GM12878 (cell line): ENCODE measurements at regions not wholly inside any gene's neighbourhood (a gene's known extent, or its start where the extent isn't known, plus 50 kb on each side); places are given as distances from the start of the nearest gene placed in this dataset.

Experiments
- CEBPB ChIP-seq, 2 experiments: fragments of 150-350 bp in 1 of 2; IDR thresholded peaks; 2 replicates each; pipeline ENCODE4 v1.6.1; 2012 to 2014; ENCODE audit warnings: low read depth in 2 of 2, low read length in 2 of 2, borderline replicate concordance in 1 of 2, inconsistent platforms in 1 of 2
- CREM ChIP-seq: IDR thresholded peaks from 2 replicates; pipeline ENCODE4 v1.6.1; 2014; ENCODE audit warnings: antibody characterized with exemption, low read depth
- HCFC1 ChIP-seq: fragments of 150-350 bp; IDR thresholded peaks from 2 replicates; pipeline ENCODE4 v1.6.1; 2014; ENCODE audit warnings: low read length
- POLR2A ChIP-seq: IDR thresholded peaks from 2 replicates; pipeline ENCODE4 v1.6.1; 2011; ENCODE audit warnings: low read depth, mild to moderate bottlenecking, low read length
- POLR2AphosphoS5 ChIP-seq: IDR thresholded peaks from 2 replicates; pipeline ENCODE4 v1.6.1; 2011; ENCODE audit warnings: mild to moderate bottlenecking, low read length, inconsistent platforms
- SRF ChIP-seq, 2 experiments: IDR thresholded peaks; 2 replicates each; pipeline ENCODE4 v1.6.1; 2011; ENCODE audit warnings: low read depth in 2 of 2, low read length in 2 of 2, mild to moderate bottlenecking in 1 of 2, moderate library complexity in 1 of 2
- TF ChIP-seq, protein P1 (sequence below): IDR thresholded peaks from 2 replicates; pipeline ENCODE4 v1.6.1; 2011; ENCODE audit warnings: borderline replicate concordance, low read depth, mild to moderate bottlenecking, moderate library complexity, mixed read lengths, low read length; ENCODE audit not compliant: insufficient read depth; ENCODE audit errors: extremely low read length
- TF ChIP-seq, protein P2 (sequence below): fragments of 450-650 bp; IDR thresholded peaks from 2 replicates; pipeline ENCODE4 v1.6.1; 2016; ENCODE audit warnings: mild to moderate bottlenecking, moderate library complexity, borderline replicate concordance

DNA sequence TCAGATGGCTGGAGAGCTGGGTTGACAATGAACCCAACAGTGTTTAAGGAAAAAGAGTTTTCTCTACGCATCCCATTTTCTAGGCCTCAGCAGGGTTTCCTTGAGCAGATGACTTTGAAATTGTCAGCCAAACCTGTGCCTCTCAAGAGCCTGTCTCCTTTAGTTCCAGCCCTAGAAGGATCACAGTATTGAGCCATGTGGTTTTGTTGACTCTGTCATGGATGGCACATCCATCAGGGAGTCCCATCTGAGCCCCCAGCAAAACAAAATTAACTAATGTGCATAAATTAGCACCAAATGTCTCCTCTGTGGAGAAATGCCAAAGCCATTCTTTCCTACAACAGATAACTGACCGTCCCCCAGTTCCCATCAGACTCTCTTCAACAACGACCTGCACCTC is 103.8 kb upstream of the BLID start:
- no peak for TF ChIP-seq POLR2A
- no peak for TF ChIP-seq HCFC1
- no peak for TF ChIP-seq CEBPB (IDR thresholded peaks at IDR 0.05; ENCODE audit: borderline replicate concordance in 1 of 2, low read depth in 2 of 2, low read length in 2 of 2)
- no peak for TF ChIP-seq CREM
- no peak for TF ChIP-seq POLR2AphosphoS5
- TF ChIP-seq, protein P1, sequence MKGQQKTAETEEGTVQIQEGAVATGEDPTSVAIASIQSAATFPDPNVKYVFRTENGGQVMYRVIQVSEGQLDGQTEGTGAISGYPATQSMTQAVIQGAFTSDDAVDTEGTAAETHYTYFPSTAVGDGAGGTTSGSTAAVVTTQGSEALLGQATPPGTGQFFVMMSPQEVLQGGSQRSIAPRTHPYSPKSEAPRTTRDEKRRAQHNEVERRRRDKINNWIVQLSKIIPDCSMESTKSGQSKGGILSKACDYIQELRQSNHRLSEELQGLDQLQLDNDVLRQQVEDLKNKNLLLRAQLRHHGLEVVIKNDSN = no peak
- TF ChIP-seq, protein P2, sequence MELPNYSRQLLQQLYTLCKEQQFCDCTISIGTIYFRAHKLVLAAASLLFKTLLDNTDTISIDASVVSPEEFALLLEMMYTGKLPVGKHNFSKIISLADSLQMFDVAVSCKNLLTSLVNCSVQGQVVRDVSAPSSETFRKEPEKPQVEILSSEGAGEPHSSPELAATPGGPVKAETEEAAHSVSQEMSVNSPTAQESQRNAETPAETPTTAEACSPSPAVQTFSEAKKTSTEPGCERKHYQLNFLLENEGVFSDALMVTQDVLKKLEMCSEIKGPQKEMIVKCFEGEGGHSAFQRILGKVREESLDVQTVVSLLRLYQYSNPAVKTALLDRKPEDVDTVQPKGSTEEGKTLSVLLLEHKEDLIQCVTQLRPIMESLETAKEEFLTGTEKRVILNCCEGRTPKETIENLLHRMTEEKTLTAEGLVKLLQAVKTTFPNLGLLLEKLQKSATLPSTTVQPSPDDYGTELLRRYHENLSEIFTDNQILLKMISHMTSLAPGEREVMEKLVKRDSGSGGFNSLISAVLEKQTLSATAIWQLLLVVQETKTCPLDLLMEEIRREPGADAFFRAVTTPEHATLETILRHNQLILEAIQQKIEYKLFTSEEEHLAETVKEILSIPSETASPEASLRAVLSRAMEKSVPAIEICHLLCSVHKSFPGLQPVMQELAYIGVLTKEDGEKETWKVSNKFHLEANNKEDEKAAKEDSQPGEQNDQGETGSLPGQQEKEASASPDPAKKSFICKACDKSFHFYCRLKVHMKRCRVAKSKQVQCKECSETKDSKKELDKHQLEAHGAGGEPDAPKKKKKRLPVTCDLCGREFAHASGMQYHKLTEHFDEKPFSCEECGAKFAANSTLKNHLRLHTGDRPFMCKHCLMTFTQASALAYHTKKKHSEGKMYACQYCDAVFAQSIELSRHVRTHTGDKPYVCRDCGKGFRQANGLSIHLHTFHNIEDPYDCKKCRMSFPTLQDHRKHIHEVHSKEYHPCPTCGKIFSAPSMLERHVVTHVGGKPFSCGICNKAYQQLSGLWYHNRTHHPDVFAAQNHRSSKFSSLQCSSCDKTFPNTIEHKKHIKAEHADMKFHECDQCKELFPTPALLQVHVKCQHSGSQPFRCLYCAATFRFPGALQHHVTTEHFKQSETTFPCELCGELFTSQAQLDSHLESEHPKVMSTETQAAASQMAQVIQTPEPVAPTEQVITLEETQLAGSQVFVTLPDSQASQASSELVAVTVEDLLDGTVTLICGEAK = no peak
- TF ChIP-seq SRF (IDR thresholded peaks at IDR 0.05; ENCODE audit: low read depth in 2 of 2, low read length in 2 of 2) = no peak
